HS-5 (cell line): ENCODE measurements at regions not wholly inside any gene's neighbourhood (a gene's known extent, or its start where the extent isn't known, plus 50 kb on each side); places are given as distances from the start of the nearest gene placed in this dataset.

Experiments used
- DNase-seq: peaks from one replicate; pipeline ENCODE4 v3.0.0-alpha.2; 2012; ENCODE audit warnings: low read depth

DNA sequence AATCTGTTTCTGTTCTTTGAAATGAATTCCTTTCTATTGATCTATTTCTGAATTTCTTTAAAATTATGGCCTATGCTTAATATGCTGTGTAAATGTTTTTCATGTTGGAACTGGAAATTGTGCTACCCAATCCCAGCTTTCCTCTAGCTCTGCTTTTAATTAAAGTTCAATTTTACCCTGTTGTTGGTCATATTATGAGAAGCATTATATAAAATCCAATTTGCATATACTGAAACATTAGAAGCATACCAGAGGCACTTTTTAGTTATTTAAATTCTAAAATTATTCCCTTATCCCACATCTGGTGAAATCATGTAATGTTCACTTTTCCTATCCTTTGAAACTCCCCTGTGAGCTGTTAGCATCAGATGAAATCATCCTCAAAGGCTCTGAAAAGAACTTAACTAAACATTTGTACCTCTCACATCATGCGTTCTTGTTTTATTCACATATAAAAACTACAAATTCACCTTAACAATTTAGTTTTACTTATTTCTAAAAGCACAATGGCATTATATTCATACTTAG is 160.6 kb upstream of the COL21A1 start:
- no peak for DNase-seq

DNA sequence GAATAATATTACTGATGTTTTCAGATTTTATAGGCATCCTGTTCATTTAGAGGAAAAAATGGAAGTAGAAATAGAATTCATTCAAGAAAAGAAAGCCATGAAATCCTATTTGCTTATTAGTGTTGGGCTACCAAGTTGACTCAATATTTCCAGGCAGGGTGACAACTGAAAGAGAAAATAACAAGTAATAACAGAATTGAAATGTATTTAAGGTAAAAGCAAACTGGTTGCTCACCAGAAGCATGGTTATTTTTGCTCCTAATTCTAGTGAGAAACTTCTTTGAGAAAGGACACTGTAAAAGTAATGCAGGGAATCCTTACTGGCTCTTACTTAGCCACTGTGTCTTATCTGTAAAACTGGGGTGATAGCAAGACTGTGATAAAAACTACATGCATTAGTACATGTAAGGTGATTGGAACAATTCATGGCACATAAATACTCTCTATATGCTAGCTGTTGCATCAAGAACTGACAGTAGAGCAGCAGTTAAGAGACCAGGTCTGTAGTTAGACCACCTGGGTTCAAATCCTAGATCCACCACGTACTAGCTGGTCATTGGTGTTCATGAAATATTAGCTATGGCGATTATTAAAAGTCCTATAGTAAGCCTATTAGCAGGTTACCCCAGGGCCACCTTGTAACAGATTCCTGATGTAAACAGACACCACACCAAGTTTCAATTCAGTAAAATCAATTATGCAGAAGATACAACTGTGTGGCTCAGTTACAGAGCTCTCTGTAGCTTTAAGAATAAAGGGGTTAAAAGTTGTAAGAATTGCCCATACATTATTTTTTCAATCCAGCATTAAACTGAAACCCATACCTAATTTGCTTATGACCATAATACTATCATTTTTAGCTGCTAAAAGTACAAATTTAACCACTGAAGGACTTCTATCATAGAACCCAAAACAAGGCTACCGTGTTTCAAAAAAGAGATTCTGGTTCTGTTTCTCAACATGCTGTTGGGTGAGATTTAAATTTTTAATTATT is 159.2 kb upstream of the COL21A1 start:
- DNase-seq: no peak

DNA sequence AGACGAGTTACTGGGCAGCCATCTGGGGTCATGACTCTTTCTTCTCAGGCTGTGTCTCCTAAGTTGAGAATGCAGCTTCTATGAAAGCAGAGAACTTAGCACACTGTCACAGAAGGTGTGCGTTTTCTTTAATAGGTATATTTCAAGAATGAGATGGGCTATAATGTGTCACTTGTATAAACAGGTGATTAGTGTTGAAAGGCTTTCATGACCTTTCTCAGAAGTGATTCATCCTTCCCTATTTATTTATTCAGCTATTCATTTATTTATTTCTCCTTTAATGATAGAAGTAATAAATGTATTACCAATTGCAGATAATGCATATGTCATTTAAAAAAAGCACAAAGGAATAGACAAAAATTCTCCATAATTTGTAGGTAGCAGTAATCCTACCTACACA is 157.2 kb upstream of the COL21A1 start:
- no peak for DNase-seq

DNA sequence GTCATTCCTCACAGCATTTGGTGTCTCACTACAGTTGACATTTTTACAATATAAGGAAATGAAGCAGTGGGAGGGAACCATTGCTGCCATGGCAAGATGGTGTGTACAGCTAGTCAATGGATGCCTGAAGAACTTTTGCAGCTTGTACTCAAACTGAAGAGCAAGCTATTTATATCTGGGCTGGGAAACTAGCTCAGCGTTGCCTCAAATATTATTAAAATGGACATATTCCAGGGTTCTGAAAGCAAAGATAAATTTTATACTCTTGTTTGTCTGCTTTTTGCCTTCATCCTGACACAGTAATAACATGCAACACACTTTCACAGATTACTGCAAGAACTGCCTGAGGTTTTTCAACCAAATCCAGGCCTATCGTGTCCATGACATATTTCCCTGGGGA is 156.4 kb upstream of the COL21A1 start:
- no peak for DNase-seq

DNA sequence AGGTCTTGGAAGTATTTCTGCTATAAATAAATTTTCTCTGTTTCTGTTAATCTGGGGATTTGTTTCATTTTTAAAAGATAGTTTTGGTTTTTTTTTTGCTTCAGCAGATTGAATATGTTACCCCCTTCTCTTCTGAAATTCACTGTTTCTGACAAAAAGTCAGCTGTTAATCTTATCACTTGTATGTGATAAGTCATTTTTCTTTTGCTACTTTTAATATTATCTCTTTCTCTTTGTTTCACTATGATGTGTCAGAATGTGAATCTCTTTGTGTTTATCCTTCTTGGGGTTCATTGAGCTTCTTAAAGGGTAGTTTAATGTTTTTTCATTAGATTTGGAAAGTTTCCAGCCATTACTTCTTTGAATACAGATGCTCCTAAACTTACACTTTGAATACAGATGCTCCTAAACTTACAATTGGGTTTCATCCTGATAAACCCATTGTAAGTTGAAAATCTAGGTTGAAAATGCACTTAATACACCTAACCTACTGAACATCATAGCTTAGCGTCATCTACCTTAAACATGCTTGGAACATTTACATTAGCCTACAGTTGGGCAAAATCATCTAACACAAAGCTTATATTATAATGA is 154.2 kb upstream of the COL21A1 start:
- DNase-seq: no peak

DNA sequence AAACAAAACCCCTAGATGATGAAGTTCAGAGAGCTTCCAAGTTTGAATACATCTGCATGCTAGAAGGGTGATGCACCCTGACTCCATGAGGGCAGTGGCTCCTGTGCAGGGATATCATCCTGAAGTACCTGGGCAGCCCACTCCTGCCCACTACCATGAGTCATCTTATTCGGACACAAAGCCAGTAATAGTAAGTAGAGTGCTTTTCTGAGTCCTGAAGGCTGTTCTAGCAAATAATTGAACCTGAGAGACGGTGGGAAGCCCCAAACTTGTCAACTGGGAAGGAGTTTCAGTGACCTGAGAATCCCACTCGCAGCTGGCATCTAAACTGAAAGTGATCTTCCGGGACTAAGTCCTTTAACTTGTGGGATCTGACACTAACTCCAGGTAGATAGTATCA is 152.9 kb upstream of the COL21A1 start:
- no peak for DNase-seq

DNA sequence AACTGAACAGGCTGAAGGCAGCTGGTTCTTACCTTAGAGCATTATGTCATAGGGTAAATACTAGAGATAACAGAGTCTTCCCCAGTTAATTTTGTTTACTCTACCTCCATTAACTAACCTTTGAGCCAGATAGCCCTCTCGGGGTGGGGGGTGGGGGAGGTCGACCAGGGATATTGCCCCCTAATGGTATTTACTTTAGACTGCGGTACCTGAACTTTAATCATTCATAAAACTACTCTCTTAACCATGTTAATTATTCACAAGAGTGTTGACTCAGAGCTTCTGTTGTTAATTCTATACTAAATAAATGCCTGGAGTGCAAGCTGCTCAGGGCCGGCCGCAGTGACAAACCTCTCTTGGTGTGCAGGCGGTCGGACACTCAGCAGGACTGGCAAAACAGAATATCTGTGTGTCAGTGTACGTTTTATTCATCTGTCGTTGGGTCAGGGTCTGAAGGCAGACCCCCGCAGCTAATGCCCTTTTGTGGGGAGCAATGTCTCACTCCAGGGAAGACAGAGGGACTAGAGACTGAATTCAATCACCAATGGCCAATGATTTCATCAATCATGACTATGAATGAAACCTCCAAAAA is 152.4 kb upstream of the COL21A1 start:
- DNase-seq: no peak

DNA sequence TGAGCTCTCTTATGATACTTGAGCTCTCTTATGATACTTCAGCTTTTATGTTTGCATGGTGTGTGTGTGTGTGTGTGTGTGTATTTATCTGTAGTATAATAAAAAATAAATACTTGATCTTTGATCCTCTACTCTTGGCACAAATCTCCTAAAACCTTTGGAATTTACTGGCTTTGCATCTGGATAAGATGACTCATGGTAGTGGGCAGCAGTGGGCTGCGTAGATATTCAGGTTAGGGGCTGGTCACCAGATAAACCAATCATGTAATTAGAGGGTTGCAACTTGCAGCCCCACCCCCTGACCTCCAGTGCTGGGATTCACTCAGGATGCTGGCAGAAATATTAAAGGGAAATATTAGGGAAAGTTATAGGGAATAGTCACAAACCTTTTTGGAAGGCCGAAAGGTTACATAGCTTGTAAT is 151.9 kb upstream of the COL21A1 start:
- DNase-seq: peak; percentile 26

DNA sequence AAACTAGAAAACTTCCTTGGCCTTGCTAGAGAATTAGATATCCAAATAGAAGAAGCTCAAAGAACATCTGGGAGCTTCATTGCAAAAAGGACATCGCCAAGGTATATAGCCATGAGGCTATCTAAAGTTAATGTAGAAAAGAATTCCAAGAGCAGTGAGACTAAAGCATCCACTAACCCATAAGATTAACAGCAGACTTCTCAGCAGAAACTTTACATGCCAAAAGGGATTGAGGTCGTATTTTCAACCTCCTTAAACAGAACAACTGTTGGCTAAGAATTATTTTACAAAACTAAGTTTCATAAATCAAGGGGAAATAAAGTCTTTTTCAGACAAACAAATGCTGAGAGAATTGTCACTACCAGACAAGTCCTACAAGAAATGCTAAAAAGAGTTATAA is 149.1 kb upstream of the COL21A1 start:
- no peak for DNase-seq

DNA sequence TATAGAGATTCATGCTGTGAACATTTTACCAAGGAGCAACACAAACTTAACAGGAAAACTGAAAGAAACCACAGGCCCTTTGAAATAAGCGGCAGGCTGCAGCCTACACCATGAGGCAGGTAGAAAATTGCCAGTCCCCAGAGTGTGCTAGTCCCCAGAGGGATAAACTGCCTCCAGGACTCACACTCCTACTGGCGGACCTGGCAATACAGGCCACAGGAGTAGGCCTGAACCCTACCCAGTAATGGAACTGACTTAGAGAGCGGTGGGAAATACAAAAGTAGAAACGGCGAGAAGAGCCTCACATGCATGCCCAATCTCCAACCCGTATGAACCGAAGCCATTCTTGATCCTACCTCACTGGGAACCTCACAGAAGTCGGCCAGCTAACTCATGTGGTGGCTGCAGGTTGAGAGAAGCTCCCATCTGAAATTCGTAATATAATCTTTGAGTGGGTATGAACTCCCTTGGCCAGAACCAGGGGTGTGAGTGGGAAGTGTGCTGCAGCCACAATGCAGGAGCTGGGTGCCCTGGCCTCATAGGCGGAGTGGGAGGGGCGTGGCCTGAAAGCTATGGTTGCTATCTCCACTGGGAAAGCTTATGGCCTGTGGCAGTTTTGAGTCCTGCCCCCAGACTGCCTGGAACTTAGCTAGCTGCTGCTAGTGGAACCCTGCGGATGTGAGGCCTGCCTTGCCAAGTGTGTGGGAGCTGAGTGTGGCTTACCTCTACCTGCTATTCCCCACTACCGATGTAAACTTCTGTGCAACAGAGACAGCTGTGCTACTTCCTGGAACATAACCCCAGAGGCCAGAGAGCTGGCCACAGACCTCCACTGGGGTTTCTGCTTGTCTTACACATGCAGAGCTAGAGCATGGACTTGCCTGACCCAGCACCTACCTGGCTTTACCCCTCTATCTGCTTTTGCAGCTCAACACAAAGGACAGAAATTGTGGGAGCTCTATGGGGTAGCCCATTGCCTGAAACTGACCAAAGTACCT is 146.5 kb upstream of the COL21A1 start:
- no peak for DNase-seq

DNA sequence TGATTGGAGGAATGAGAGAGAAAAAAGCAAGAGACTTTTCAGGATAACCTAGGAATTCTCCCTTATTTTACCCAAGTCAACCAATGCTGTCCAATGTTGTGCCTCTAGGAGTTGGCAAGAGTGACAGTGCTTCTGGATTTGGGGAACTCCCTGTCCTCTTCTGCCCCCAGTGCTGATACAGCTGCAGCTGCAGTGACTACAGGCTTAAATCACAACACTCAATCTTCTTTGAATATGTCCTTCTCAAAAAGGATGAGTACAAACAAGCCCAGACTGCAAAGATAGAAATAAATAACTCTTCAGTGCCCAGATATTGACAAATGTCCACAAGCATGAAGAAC is 141.0 kb upstream of the COL21A1 start:
- DNase-seq: no peak

DNA sequence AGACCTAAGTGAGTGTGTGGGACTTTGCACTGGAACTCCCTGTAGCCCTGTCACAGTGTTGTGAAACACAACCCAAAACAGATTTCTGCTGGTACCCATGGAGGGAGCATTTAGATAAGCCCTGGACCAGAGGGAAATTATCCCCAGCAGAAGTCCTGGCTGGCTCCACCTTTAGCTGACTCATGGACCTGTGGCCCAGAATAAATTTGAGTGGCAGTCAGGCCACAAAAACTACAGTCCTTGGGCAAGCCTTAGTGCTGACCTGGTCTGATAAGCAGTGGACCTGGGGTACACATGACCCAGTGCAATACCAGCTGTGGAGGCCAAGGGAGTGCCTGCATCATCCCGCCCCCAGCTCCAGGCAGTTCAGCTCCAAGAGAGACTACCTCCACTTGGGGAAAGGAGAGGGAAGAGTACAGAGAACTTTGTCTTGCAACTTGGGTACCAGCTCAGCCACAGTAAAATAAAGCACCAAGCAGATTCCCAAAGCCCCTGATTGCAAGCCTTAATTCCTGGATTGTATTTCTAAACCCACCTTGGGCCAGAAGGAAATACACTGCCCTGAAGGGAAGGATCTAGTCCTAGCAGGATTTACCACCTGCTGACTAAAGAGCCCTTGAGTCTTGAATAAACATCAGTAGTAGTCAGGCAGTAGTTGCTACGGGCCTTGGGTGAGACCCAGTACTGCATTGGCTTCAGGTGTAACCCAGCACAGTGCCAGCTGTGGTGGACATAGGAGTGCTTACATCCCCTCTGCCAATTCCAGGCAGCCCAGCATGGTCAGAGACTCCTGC is 140.4 kb upstream of the COL21A1 start:
- DNase-seq: no peak

DNA sequence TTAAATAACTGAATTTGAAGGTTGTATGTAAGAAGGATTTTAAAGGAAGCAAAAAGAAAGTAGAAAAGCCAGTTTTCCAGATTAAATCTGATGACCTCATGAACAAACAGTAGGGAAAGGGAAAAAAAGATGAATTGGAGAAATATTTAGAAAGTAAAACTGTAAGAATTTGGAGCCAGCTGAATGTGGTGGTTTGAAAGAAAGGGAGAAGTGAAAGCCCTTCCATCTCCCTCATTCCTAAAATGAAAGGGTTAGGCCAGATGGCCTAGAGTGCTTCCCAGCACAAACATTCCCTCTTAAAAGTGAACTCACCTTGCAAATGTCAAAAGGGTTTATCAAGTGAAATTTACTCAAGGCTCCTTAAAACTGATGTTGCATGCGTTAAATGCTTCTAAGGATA is 139.3 kb upstream of the COL21A1 start:
- no peak for DNase-seq

DNA sequence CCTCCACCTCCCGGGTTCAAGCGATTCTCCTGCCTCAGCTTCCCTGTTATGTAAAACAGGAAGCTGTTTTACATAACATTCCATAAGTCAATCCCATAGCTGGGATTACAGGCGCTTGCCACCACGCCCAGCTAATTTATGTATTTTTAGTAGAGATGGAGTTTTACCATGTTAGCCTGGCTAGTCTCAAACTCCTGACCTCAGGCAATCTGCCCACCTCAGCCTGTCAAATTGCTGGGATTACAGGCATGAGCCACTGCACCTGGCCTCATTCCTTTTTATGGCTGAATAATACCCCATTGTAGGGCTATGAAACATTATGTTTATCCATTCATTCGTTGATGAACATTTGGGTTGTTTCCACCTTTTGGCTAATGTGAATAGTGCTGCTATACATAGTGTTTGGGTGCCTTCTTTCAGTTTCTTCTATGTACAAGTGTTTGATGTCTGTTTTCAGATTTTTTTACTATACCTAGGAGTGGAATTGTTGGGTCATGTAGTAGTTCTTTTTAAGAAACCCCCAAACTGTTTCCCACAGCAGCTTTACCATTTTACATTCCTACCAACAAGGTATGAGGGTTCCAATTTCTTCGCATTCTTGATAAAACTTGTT is 138.7 kb upstream of the COL21A1 start:
- no peak for DNase-seq

DNA sequence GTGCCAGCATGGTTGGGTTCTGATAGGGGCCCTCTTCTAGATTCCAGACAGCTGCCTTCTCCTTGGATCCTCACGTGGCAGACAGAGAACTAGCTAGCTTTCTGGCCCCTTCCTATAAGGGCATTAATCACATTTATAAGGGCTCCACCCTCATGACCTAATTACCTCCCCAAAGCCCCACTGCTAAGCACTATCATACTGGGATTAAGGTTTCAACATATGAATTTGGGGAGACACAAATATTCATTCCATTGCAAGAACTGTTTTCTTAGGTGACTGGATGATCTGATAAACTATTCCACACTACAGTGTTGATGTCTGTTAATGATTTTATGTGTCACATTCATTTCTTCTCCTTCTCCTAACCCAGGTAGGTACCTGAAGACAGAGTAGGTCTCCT is 135.8 kb upstream of the COL21A1 start:
- DNase-seq: no peak

DNA sequence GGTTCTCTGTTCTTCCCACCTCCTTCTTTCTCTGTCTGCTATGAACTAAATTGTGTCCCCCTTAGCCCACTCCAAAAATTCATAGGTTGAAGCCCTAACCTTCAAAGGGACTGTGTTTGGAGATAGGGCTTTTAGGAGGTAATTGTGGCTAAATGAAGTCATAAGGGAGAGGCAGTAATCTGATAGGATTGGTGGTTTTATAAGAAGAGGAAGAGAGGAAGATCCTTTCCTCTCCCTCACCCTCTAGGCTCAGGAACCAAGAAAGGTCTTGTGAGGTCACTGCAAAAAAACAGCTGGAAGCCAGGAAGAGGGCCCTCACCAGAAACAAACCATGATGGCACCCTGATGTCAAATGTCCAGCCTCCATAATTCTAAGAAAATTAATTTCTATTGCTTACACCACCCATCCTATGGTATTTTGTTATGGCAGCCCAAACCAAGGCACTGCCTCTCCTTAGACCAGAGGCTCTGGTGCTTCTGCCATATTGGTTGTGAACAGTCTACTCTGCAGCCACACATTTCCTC is 135.1 kb upstream of the COL21A1 start:
- no peak for DNase-seq

DNA sequence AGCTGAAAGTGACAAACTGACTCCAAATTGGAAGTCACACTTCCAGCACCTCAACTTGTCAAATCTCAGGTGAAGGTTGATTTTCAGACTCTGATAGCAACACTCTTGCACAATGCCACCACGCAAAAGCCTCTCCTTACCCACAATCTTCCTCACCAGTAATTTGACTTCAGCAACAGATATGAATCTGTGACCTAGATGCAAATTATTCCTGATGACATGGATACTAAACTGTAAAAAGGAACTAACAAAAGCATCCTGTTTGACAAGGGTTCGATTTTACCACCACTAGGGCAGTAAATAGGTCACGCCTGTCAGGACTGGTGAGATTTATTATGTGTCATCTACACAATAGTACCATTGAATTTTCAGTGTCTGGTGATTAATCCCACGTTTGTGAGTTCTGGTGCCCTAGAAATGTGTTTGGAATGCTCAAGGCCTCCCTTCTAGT is 134.4 kb upstream of the COL21A1 start:
- DNase-seq: no peak

DNA sequence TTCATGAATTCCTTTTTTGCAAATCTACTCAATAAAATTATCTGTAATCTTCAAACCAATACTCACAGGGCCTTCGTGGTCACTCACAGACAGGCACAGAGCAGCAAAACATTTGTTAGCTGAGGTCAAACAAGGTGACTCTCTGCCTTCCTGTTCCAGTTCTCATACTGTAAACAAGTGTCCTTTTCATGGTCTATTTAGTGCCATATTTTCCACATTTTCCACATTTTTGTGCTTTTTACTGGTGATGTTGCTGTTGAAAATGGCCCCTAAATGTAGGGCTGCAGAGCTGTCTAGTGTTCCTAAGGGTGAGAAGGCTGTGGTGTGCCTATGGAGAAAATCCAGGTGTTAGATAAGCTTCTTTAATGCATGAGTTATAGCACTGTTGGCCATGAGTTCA is 133.1 kb upstream of the COL21A1 start:
- DNase-seq: no peak

DNA sequence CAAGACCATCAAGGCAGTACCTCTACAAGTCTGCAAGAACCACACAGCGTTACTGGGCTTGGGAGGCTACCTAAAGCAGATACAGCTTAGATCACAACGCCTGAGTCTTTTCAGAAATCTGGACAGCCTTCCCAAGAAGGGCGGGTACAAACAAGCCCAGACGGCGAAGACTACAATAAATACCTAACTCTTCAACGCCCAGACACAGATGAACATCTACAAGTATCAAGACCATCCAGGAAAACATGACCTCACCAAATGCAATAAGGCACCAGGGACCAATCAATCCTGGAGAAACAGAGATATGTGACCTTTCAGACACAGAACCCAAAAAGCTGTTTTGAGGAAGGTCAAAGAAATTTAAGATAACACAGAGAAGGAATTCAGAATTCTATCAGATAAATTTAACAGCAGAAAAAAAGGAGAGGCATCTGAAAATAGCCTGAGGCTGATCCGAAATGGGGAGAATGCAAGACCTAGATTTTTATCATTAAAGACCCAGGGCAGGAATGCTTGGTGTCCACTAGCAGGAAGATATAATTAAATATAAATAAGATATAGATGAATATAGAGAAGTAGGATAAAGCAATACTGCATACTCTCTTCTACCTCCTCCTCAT is 131.7 kb upstream of the COL21A1 start:
- no peak for DNase-seq

DNA sequence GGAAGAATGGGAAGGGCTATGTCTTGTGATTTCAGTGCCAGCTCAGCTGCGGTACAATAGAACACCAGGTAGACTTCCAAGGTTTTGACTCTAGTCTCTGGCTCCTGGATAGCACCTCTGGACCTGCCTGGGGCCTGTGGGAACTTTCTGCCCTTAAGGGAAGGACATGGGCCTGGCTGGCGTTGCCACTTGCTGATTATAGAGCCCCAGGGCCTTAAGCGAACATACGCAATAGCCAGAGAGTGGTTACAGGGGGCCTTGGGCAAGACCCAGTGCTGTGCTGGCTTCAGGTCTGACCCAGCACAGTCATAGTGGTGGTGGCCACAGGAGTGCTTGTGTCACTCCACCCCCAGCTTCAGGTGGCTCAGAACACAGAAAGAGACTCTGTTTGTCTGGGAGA is 131.1 kb upstream of the COL21A1 start:
- no peak for DNase-seq
